22Rv1 (cell line): ENCODE measurements at regions not wholly inside any gene's neighbourhood (a gene's known extent, or its start where the extent isn't known, plus 50 kb on each side); places are given as distances from the start of the nearest gene placed in this dataset.

Experiments
- CTCF ChIP-seq: fragments of 450-650 bp; IDR thresholded peaks from 2 replicates; pipeline ENCODE4 v1.5.1; 2017; ENCODE audit warnings: mild to moderate bottlenecking
- ZFX ChIP-seq: fragments of 450-650 bp; IDR thresholded peaks from 2 replicates; pipeline ENCODE4 v1.6.1; 2017; ENCODE audit warnings: antibody characterized with exemption, borderline replicate concordance

GRCh38 chr12:98151105-98151590, 364.2 kb upstream of the TMPO start:
- no peak for TF ChIP-seq CTCF
- TF ChIP-seq ZFX: no peak
